ENCODE measurements at regions not wholly inside any gene's neighbourhood (a gene's known extent, or its start where the extent isn't known, plus 50 kb on each side); places are given as distances from the start of the nearest gene placed in this dataset.

DNA sequence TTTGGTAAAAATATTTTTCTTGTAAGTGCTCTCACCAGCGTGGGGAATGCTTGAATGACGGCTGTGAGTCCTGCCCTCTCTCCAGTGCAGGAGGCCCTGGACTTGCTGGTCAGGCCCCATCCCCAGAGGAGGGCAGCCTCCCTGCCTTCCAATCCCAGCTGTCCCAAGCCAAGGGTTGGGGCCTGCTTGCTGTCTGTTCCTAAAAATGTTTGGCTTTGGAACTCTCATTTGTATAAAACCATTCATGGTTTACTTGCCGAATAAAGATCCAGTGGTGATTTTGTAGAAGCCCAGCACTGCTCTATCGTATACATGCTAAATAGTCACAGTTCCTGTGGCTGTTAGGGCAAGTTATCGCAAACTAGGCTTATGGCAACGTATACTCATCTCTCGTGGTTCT lies 121.7 kb downstream of the GLRX3 start:
- no peak for TF ChIP-seq POLR2A (IDR thresholded peaks at IDR 0.05)
- TF ChIP-seq, protein P1, sequence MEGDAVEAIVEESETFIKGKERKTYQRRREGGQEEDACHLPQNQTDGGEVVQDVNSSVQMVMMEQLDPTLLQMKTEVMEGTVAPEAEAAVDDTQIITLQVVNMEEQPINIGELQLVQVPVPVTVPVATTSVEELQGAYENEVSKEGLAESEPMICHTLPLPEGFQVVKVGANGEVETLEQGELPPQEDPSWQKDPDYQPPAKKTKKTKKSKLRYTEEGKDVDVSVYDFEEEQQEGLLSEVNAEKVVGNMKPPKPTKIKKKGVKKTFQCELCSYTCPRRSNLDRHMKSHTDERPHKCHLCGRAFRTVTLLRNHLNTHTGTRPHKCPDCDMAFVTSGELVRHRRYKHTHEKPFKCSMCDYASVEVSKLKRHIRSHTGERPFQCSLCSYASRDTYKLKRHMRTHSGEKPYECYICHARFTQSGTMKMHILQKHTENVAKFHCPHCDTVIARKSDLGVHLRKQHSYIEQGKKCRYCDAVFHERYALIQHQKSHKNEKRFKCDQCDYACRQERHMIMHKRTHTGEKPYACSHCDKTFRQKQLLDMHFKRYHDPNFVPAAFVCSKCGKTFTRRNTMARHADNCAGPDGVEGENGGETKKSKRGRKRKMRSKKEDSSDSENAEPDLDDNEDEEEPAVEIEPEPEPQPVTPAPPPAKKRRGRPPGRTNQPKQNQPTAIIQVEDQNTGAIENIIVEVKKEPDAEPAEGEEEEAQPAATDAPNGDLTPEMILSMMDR (IDR thresholded peaks at IDR 0.05): no peak

Data from ovary (tissue), 3 donors.